Gastrocnemius medialis (tissue), 4 donors: ENCODE measurements at regions not wholly inside any gene's neighbourhood (a gene's known extent, or its start where the extent isn't known, plus 50 kb on each side); places are given as distances from the start of the nearest gene placed in this dataset.

Experiments used
- ATAC-seq, 2 donors: fragments of 150-250 bp; one replicate each; pipeline ENCODE4 v1.9.1; 2016
- DNase-seq, 2 donors: peaks; one replicate each; pipeline ENCODE4 v3.0.0-alpha.2; 2019
- H3K27ac ChIP-seq, 4 donors: fragments of 200-600 bp; sonication (generic); 1 replicate in 1 of 4; 2 replicates in 3 of 4; pipeline ENCODE4 v1.5.1; 2016 to 2018; ENCODE audit warnings: mild to moderate bottlenecking in 2 of 4, moderate library complexity in 1 of 4
- H3K27me3 ChIP-seq, 3 donors: fragments of 200-600 bp; sonication (generic) in 2 of 3; 1 replicate in 1 of 3; 2 replicates in 2 of 3; pipeline versions ENCODE4 v1.5.1 to v1.6.0; 2016 to 2019; ENCODE audit warnings: mild to moderate bottlenecking in 1 of 3, moderate library complexity in 1 of 3
- H3K36me3 ChIP-seq, 2 donors: fragments of 200-600 bp; sonication (generic) in 1 of 2; one replicate each; pipeline ENCODE4 v1.5.1; 2017 to 2018
- H3K4me1 ChIP-seq, 2 donors: fragments of 200-600 bp; sonication (generic) in 1 of 2; one replicate each; pipeline ENCODE4 v1.5.1; 2016 to 2017; ENCODE audit warnings: mild to moderate bottlenecking in 2 of 2
- H3K4me3 ChIP-seq, 4 donors: fragments of 200-600 bp; sonication (generic) in 3 of 4; 1 replicate in 1 of 4; 2 replicates in 3 of 4; pipeline ENCODE4 v1.5.1; 2016 to 2019; ENCODE audit warnings: mild to moderate bottlenecking in 2 of 4
- H3K9me3 ChIP-seq, 3 donors: fragments of 200-600 bp; sonication (generic) in 2 of 3; 1 replicate in 1 of 3; 2 replicates in 2 of 3; pipeline ENCODE4 v1.5.1; 2016 to 2019
- POLR2A ChIP-seq, 2 donors: fragments of 450-650 bp; IDR thresholded peaks; one replicate each; pipeline ENCODE4 v1.6.1; 2017; ENCODE audit warnings: antibody characterized with exemption in 2 of 2, mild to moderate bottlenecking in 2 of 2, moderate library complexity in 2 of 2
- in situ Hi-C, 4 donors: fragments of 200-750 bp; cut with MboI; loops; one replicate each; pipeline versions ENCODE4 v1.15.0 to v1.8.0; 2017; ENCODE audit warnings: low sequenced_read_pairs in 4 of 4
- intact Hi-C: fragments of 100-400 bp; cut with DNase I; formaldehyde crosslinking; loops from one replicate; pipeline ENCODE4 v1.15.1; 2023; ENCODE audit warnings: low total_unique reads
- TF ChIP-seq, protein P1 (sequence below), 5 experiments: fragments of 450-650 bp in 3 of 5; fragments of 200-600 bp in 2 of 5; sonication (generic) in 2 of 5; IDR thresholded peaks in 4 of 5; conservative IDR thresholded peaks in 1 of 5; 1 replicate in 4 of 5; 2 replicates in 1 of 5; pipeline ENCODE4 v1.5.1; 2016 to 2019; ENCODE audit warnings: antibody characterized with exemption in 5 of 5, mild to moderate bottlenecking in 3 of 5, moderate library complexity in 3 of 5

DNA sequence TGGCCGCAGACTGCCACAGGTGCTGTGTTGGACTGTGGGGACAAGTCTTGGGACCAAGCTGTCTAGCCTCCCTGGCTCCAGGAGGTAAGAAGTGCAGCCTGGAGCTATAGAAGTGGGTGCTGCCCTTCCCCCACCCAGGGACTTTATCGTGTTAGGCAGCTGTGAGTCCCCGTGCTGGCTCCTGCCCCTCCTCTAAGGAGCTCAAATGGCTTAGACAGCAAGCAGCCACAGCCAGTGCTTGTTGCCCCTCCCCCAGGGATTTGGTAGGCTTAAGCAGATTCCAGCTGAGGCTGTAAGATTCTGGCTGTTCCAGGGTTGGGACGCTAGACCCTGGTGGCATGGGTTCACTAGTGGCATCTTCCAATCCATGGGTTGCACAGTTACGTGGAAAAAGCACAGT lies 979.4 kb upstream of the PCDH10 start:
- Histone ChIP-seq H3K27me3 (no peaks in the 10 kb centered on the region), H3K27ac (no peak overlapping the region), H3K36me3 (no peaks in the 10 kb centered on the region), H3K4me3 (no peak overlapping the region), H3K9me3 (no peaks in the 10 kb centered on the region), H3K4me1 (no peaks in the 10 kb centered on the region)
- TF ChIP-seq, protein P1, sequence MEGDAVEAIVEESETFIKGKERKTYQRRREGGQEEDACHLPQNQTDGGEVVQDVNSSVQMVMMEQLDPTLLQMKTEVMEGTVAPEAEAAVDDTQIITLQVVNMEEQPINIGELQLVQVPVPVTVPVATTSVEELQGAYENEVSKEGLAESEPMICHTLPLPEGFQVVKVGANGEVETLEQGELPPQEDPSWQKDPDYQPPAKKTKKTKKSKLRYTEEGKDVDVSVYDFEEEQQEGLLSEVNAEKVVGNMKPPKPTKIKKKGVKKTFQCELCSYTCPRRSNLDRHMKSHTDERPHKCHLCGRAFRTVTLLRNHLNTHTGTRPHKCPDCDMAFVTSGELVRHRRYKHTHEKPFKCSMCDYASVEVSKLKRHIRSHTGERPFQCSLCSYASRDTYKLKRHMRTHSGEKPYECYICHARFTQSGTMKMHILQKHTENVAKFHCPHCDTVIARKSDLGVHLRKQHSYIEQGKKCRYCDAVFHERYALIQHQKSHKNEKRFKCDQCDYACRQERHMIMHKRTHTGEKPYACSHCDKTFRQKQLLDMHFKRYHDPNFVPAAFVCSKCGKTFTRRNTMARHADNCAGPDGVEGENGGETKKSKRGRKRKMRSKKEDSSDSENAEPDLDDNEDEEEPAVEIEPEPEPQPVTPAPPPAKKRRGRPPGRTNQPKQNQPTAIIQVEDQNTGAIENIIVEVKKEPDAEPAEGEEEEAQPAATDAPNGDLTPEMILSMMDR (IDR thresholded peaks at IDR 0.05 in 4 of 5, conservative IDR thresholded peaks at IDR 0.05 in 1 of 5), result no peak
- no peak for TF ChIP-seq POLR2A (IDR thresholded peaks at IDR 0.05)
- no peak for DNase-seq
- intact Hi-C loops (no loop called here), in situ Hi-C loops (no loop called here)
- ATAC-seq, result no peak

DNA sequence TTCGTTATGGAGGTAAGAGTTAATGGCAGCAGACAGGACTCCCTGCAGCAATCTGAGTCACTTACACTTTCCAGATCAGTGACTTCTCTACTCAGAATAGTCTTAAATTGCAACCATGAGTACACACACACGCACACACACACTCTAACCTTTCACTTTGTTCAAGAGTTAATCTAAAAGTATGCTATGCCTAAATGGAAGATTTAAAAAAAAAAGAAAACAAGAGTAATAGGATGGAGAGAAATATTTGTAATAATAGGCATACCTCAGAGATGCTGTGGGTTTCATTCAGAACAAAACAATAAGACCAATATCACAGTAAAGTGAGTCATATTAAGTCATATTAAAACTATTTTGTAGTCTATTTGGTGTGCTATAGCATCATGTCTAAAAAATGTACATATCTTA lies 969.1 kb upstream of the PCDH10 start:
- in situ Hi-C loops, result no loop called here
- no peaks in the 10 kb centered on the region for H3K9me3 ChIP-seq
- ATAC-seq, result no peak

DNA sequence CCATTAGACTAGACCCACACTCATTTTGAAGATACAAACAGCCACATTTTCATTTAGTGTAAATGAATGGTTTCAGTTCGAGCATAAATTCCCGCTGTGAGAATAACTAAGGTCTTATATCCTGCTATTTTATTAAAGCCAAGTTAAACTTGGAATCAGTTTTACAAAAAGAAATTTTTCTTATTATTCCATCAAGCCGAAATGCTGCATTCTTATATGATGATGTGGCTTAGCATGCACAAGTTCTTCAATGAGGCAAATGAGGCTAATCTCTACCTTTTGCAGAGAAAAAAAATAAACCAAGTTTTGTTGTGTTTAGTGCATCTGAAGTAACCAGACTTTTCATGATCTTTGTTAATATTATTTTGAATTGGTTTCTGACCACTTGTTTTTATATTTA lies 953.9 kb upstream of the PCDH10 start:
- Histone ChIP-seq H3K36me3 (no peaks in the 10 kb centered on the region), H3K27ac (no peak overlapping the region), H3K4me1 (no peaks in the 10 kb centered on the region), H3K4me3 (no peak overlapping the region), H3K27me3 (no peaks in the 10 kb centered on the region), H3K9me3 (no peaks in the 10 kb centered on the region)
- TF ChIP-seq POLR2A (IDR thresholded peaks at IDR 0.05), result no peak
- TF ChIP-seq, protein P1 (IDR thresholded peaks at IDR 0.05 in 4 of 5, conservative IDR thresholded peaks at IDR 0.05 in 1 of 5), result no peak
- intact Hi-C loops, result no loop called here
- in situ Hi-C loops, result no loop called here
- DNase-seq (no peak), ATAC-seq (no peak)

More for the DNA sequence above, 969.1 kb upstream of the PCDH10 start:
- H3K27me3 ChIP-seq, result no peaks in the 10 kb centered on the region
- intact Hi-C loops, result no loop called here
- no peaks in the 10 kb centered on the region for H3K36me3 ChIP-seq
- H3K27ac ChIP-seq, result no peak overlapping the region
- DNase-seq, result no peak
- no peak overlapping the region for H3K4me3 ChIP-seq
- TF ChIP-seq, protein P1 (IDR thresholded peaks at IDR 0.05 in 4 of 5, conservative IDR thresholded peaks at IDR 0.05 in 1 of 5), result no peak
- TF ChIP-seq POLR2A (IDR thresholded peaks at IDR 0.05), result no peak
- H3K4me1 ChIP-seq, result no peaks in the 10 kb centered on the region

DNA sequence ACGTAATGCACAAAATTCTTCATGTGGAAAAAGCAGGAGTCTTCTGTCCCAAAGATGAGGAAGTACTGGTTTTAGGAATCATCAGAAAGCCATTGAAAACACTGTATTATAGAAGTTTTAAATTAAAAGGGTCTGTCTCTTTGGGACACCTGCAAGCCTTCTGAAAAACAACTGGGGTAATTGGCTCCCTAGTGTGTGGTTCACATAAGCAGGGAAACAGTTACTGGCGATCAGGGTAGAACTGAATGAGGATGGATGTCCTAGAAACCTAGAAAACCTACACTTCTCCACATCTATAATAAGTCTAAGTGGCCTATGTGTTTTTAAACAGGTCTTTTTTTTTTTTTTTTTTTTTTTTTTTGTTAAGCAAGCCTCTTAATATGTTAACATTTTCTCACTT lies 945.5 kb upstream of the PCDH10 start:
- Histone ChIP-seq H3K36me3 (no peaks in the 10 kb centered on the region), H3K4me3 (no peak overlapping the region), H3K4me1 (no peaks in the 10 kb centered on the region), H3K27ac (no peak overlapping the region), H3K27me3 (no peaks in the 10 kb centered on the region), H3K9me3 (no peaks in the 10 kb centered on the region)
- DNase-seq, result no peak
- in situ Hi-C loops (no loop called here), intact Hi-C loops (no loop called here)
- TF ChIP-seq POLR2A (IDR thresholded peaks at IDR 0.05), result no peak
- TF ChIP-seq, protein P1 (IDR thresholded peaks at IDR 0.05 in 4 of 5, conservative IDR thresholded peaks at IDR 0.05 in 1 of 5), result no peak
- no peak for ATAC-seq

DNA sequence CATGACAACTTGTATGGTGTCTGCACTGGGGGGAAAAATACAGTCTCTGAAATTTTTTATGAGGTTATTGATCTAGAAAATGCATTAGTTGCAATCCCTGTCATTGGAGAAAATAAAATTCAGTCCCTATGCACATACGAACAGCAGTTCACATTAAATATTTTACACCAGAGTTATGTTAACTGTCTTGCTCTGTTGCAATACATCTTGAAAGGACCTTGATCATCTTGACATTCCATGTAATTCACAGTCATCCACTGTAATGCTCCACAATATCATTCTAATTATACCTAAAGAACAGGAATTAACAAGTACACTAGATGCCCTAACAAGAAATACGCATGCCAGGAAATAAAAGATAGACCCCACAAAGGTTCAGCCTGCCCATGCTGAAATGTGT lies 934.6 kb upstream of the PCDH10 start:
- in situ Hi-C loops (no loop called here), intact Hi-C loops (no loop called here)
- no peaks in the 10 kb centered on the region for H3K27me3 ChIP-seq
- H3K4me3 ChIP-seq, result no peak overlapping the region
- DNase-seq (no peak), ATAC-seq (no peak)
- H3K36me3 ChIP-seq, result no peaks in the 10 kb centered on the region
- no peaks in the 10 kb centered on the region for H3K4me1 ChIP-seq
- no peaks in the 10 kb centered on the region for H3K9me3 ChIP-seq
- no peak for TF ChIP-seq POLR2A (IDR thresholded peaks at IDR 0.05)
- no peak overlapping the region for H3K27ac ChIP-seq
